GM04503 (cell line): ENCODE measurements at regions not wholly inside any gene's neighbourhood (a gene's known extent, or its start where the extent isn't known, plus 50 kb on each side); places are given as distances from the start of the nearest gene placed in this dataset.

Experiments used
- DNase-seq: peaks from one replicate; pipeline ENCODE4 v3.0.0-alpha.2; 2012; ENCODE audit warnings: low read depth

- no peak for DNase-seq
These were observed 100.8 kb upstream of the WASF3 start for GRCh38 chr13:26456650-26457049.

- DNase-seq, result no peak
These were observed 100.3 kb upstream of the WASF3 start for GRCh38 chr13:26457212-26457611.

- no peak for DNase-seq
These were observed 99.2 kb upstream of the WASF3 start for GRCh38 chr13:26458196-26458749.

GRCh38 chr13:26459276-26460131 is 98.0 kb upstream of the WASF3 start:
- no peak for DNase-seq

GRCh38 chr13:26460648-26461047 is 96.8 kb upstream of the WASF3 start:
- no peak for DNase-seq

GRCh38 chr13:26463296-26463695 is 94.2 kb upstream of the WASF3 start:
- no peak for DNase-seq

GRCh38 chr13:26463848-26464247 is 93.6 kb upstream of the WASF3 start:
- DNase-seq, result no peak

- DNase-seq, result no peak
These were observed 92.0 kb upstream of the WASF3 start for GRCh38 chr13:26465514-26465913.

GRCh38 chr13:26465954-26466353 is 91.5 kb upstream of the WASF3 start:
- DNase-seq, result no peak

GRCh38 chr13:26468265-26468801 is 89.2 kb upstream of the WASF3 start:
- no peak for DNase-seq

- no peak for DNase-seq
These were observed 87.9 kb upstream of the WASF3 start for GRCh38 chr13:26469602-26470001.

- no peak for DNase-seq
These were observed 85.7 kb upstream of the WASF3 start for GRCh38 chr13:26471807-26472206.

GRCh38 chr13:26473571-26474230 is 83.8 kb upstream of the WASF3 start:
- no peak for DNase-seq

- DNase-seq, result no peak
These were observed 83.2 kb upstream of the WASF3 start for GRCh38 chr13:26474286-26474685.

GRCh38 chr13:26475176-26476110 is 82.0 kb upstream of the WASF3 start:
- DNase-seq, result no peak

GRCh38 chr13:26476111-26476781 is 81.2 kb upstream of the WASF3 start:
- DNase-seq, result no peak

- no peak for DNase-seq
These were observed 80.7 kb upstream of the WASF3 start for GRCh38 chr13:26476782-26477142.

GRCh38 chr13:26477681-26478080 is 79.8 kb upstream of the WASF3 start:
- DNase-seq, result no peak

- DNase-seq, result no peak
These were observed 77.1 kb upstream of the WASF3 start for GRCh38 chr13:26480246-26480855.

GRCh38 chr13:26482451-26483197 is 74.9 kb upstream of the WASF3 start:
- no peak for DNase-seq
